ENCODE measurements at regions not wholly inside any gene's neighbourhood (a gene's known extent, or its start where the extent isn't known, plus 50 kb on each side); places are given as distances from the start of the nearest gene placed in this dataset.
"Not testable (repeated sequence)": the region's sequence is repeated elsewhere in the genome, so short reads cannot be mapped to it uniquely, and the experiment has no call there.

- Histone ChIP-seq H3K9me3 (no peaks in the 10 kb centered on the region), H3K27me3 (replicated peaks in 1 of 2; ENCODE audit: control insufficient read depth in 2 of 2, extremely low read depth in 1 of 2, insufficient read depth in 2 of 2, low read length in 1 of 2) (peaks cover 0 to 4% of the 10 kb centered on the region in 2 experiments), H3K4me3 (ENCODE audit: control insufficient read depth in 1 of 2, extremely low read depth in 1 of 2, low read length in 1 of 2) (no peak overlapping the region), H3K27ac (ENCODE audit: low read length) (no peak overlapping the region), H3K4me1 (ENCODE audit: control insufficient read depth in 1 of 2, extremely low read depth in 1 of 2, insufficient read depth in 2 of 2, low read length in 2 of 2) (no peaks in the 10 kb centered on the region), H3K36me3 (ENCODE audit: control insufficient read depth in 2 of 2, extremely low read depth in 1 of 2, insufficient read depth in 1 of 2, low read length in 1 of 2) (no peaks in the 10 kb centered on the region)
- no CpG with 5 or more reads among the region's 2 CpGs for WGBS (ENCODE audit: insufficient coverage)
- POLR2A ChIA-PET, result no interaction called here
- H3K27ac Mint-ChIP-seq, result no peak overlapping the region
- H3K4me3 Mint-ChIP-seq, result no peak overlapping the region
- DNase-seq, result no peak
- no peak for ATAC-seq (replicated peaks in 1 of 4)
- peaks cover 0 to 3% of the 10 kb centered on the region in 2 donors for H3K27me3 Mint-ChIP-seq
- H3K4me1 Mint-ChIP-seq, result no peaks in the 10 kb centered on the region
- no peaks in the 10 kb centered on the region for H3K36me3 Mint-ChIP-seq
- CTCF ChIA-PET, result no interaction called here
- H3K9me3 Mint-ChIP-seq, result peaks cover 2 to 6% (median 5%) of the 10 kb centered on the region in 3 donors
Measured at GRCh38 chr10:94112321-94112720, 118.6 kb downstream of the PLCE1 start.

DNA sequence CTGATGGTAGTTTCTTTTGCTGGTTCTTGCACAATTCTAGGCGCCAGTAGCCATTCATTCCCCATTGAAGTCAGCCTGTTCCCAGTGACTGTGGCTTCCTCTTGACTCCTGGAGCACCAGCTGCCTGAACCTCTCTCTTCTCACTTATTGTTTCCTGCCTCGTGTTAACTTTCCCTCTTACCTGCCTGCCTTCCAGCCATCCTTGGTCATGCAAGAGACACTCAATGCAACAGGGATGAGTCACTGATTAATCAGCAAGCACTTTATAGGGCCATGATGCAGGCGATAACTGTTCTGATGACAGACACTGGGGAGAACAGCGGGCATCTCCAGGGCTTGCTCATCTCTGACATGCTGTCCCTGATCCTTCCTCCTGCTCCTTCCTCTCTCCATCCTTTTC lies 122.0 kb downstream of the PLCE1 start:
- ATAC-seq (replicated peaks in 1 of 4), result no peak
- Histone ChIP-seq H3K4me1 (ENCODE audit: control insufficient read depth in 1 of 2, extremely low read depth in 1 of 2, insufficient read depth in 2 of 2, low read length in 2 of 2) (no peaks in the 10 kb centered on the region), H3K9me3 (no peaks in the 10 kb centered on the region), H3K4me3 (ENCODE audit: control insufficient read depth in 1 of 2, extremely low read depth in 1 of 2, low read length in 1 of 2) (no peak overlapping the region), H3K27me3 (replicated peaks in 1 of 2; ENCODE audit: control insufficient read depth in 2 of 2, extremely low read depth in 1 of 2, insufficient read depth in 2 of 2, low read length in 1 of 2) (no peaks in the 10 kb centered on the region), H3K36me3 (ENCODE audit: control insufficient read depth in 2 of 2, extremely low read depth in 1 of 2, insufficient read depth in 1 of 2, low read length in 1 of 2) (no peaks in the 10 kb centered on the region), H3K27ac (ENCODE audit: low read length) (no peak overlapping the region)
- H3K4me1 Mint-ChIP-seq, result no peaks in the 10 kb centered on the region
- ChIA-PET POLR2A (no interaction called here), CTCF (no interaction called here)
- peaks cover 0 to 3% of the 10 kb centered on the region in 2 donors for H3K27me3 Mint-ChIP-seq
- DNase-seq, result no peak
- no peak overlapping the region for H3K27ac Mint-ChIP-seq
- no peaks in the 10 kb centered on the region for H3K36me3 Mint-ChIP-seq
- H3K4me3 Mint-ChIP-seq, result no peak overlapping the region
- H3K9me3 Mint-ChIP-seq, result peaks cover 5 to 8% (median 6%) of the 10 kb centered on the region in 3 donors
- WGBS (ENCODE audit: insufficient coverage), result 74% methylated on average over 4 of the region's 4 CpGs

DNA sequence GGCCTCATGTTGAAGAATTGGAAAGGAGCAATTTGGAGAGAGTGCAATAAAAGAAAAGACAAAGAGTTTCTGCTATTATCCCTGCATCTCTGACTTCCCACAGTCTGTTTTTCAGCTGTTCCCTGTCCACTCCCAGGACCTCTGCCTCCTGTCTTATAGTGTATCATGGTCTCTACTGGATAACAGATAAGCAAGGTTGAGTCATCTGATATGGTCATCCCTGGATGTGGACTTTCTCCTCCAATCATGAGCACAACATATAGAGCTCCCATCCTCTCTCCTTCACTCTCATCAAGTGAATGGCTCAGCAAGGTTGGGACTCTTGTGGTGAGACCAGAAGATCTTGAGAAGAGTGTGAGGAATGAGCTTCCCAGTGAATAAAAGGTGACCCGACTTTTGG lies 123.1 kb downstream of the PLCE1 start:
- H3K4me3 Mint-ChIP-seq, result no peak overlapping the region
- no peak overlapping the region for H3K27ac Mint-ChIP-seq
- no peaks in the 10 kb centered on the region for H3K36me3 Mint-ChIP-seq
- peaks cover 5 to 8% (median 6%) of the 10 kb centered on the region in 3 donors for H3K9me3 Mint-ChIP-seq
- Histone ChIP-seq H3K27ac (ENCODE audit: low read length) (no peak overlapping the region), H3K4me3 (ENCODE audit: control insufficient read depth in 1 of 2, extremely low read depth in 1 of 2, low read length in 1 of 2) (no peak overlapping the region), H3K36me3 (ENCODE audit: control insufficient read depth in 2 of 2, extremely low read depth in 1 of 2, insufficient read depth in 1 of 2, low read length in 1 of 2) (no peaks in the 10 kb centered on the region), H3K27me3 (replicated peaks in 1 of 2; ENCODE audit: control insufficient read depth in 2 of 2, extremely low read depth in 1 of 2, insufficient read depth in 2 of 2, low read length in 1 of 2) (no peaks in the 10 kb centered on the region), H3K4me1 (ENCODE audit: control insufficient read depth in 1 of 2, extremely low read depth in 1 of 2, insufficient read depth in 2 of 2, low read length in 2 of 2) (no peaks in the 10 kb centered on the region), H3K9me3 (no peaks in the 10 kb centered on the region)
- ATAC-seq (replicated peaks in 1 of 4) (no peak), DNase-seq (no peak)
- peaks cover 0 to 1% of the 10 kb centered on the region in 2 donors for H3K27me3 Mint-ChIP-seq
- H3K4me1 Mint-ChIP-seq, result no peaks in the 10 kb centered on the region
- ChIA-PET CTCF (interaction anchor here in 1 of 2 donors (0.6 kb wide), 1 partner anchor 75 kb away, joined by 3 read pairs; no protein-coding TSS in a partner anchor), POLR2A (no interaction called here)
- 90% methylated on average over 1 of the region's 1 CpG for WGBS (ENCODE audit: insufficient coverage)

- ATAC-seq (replicated peaks in 1 of 4), result no peak
- Histone ChIP-seq H3K4me3 (ENCODE audit: control insufficient read depth in 1 of 2, extremely low read depth in 1 of 2, low read length in 1 of 2) (no peak overlapping the region), H3K9me3 (no peaks in the 10 kb centered on the region), H3K27me3 (replicated peaks in 1 of 2; ENCODE audit: control insufficient read depth in 2 of 2, extremely low read depth in 1 of 2, insufficient read depth in 2 of 2, low read length in 1 of 2) (no peaks in the 10 kb centered on the region), H3K27ac (ENCODE audit: low read length) (no peak overlapping the region), H3K36me3 (ENCODE audit: control insufficient read depth in 2 of 2, extremely low read depth in 1 of 2, insufficient read depth in 1 of 2, low read length in 1 of 2) (no peaks in the 10 kb centered on the region), H3K4me1 (ENCODE audit: control insufficient read depth in 1 of 2, extremely low read depth in 1 of 2, insufficient read depth in 2 of 2, low read length in 2 of 2) (no peaks in the 10 kb centered on the region)
- ChIA-PET POLR2A (no interaction called here), CTCF (no interaction called here)
- H3K9me3 Mint-ChIP-seq, result peaks cover 0 to 3% (median 2%) of the 10 kb centered on the region in 3 donors
- no peak overlapping the region for H3K4me3 Mint-ChIP-seq
- no peaks in the 10 kb centered on the region for H3K36me3 Mint-ChIP-seq
- no peaks in the 10 kb centered on the region for H3K4me1 Mint-ChIP-seq
- H3K27ac Mint-ChIP-seq, result no peak overlapping the region
- no peaks in the 10 kb centered on the region for H3K27me3 Mint-ChIP-seq
- no CpG with 5 or more reads among the region's 2 CpGs for WGBS (ENCODE audit: insufficient coverage)
- no peak for DNase-seq
Measured at GRCh38 chr10:94122211-94122610, 128.5 kb downstream of the PLCE1 start.

GRCh38 chr10:94123258-94123995 lies 129.7 kb downstream of the PLCE1 start:
- Mint-ChIP-seq H3K4me1 (no peaks in the 10 kb centered on the region), H3K36me3 (no peaks in the 10 kb centered on the region), H3K9me3 (peaks cover 0 to 3% (median 2%) of the 10 kb centered on the region in 3 donors), H3K27ac (no peak overlapping the region), H3K27me3 (no peaks in the 10 kb centered on the region), H3K4me3 (no peak overlapping the region)
- no peak for DNase-seq
- H3K4me3 ChIP-seq (ENCODE audit: control insufficient read depth in 1 of 2, extremely low read depth in 1 of 2, low read length in 1 of 2), result no peak overlapping the region
- H3K27ac ChIP-seq (ENCODE audit: low read length), result no peak overlapping the region
- H3K4me1 ChIP-seq (ENCODE audit: control insufficient read depth in 1 of 2, extremely low read depth in 1 of 2, insufficient read depth in 2 of 2, low read length in 2 of 2), result no peaks in the 10 kb centered on the region
- H3K9me3 ChIP-seq, result no peaks in the 10 kb centered on the region
- no peaks in the 10 kb centered on the region for H3K27me3 ChIP-seq (replicated peaks in 1 of 2; ENCODE audit: control insufficient read depth in 2 of 2, extremely low read depth in 1 of 2, insufficient read depth in 2 of 2, low read length in 1 of 2)
- 79% methylated on average over 2 of the region's 9 CpGs for WGBS (ENCODE audit: insufficient coverage)
- ChIA-PET POLR2A (no interaction called here), CTCF (no interaction called here)
- H3K36me3 ChIP-seq (ENCODE audit: control insufficient read depth in 2 of 2, extremely low read depth in 1 of 2, insufficient read depth in 1 of 2, low read length in 1 of 2), result no peaks in the 10 kb centered on the region
- no peak for ATAC-seq (replicated peaks in 1 of 4)

GRCh38 chr10:94124147-94124546 lies 130.4 kb downstream of the PLCE1 start:
- H3K27ac Mint-ChIP-seq; H3K9me3 Mint-ChIP-seq; H3K27me3 Mint-ChIP-seq; ATAC-seq (replicated peaks in 1 of 4); CTCF ChIA-PET; H3K27me3 ChIP-seq (replicated peaks in 1 of 2; ENCODE audit: control insufficient read depth in 2 of 2, extremely low read depth in 1 of 2, insufficient read depth in 2 of 2, low read length in 1 of 2); H3K9me3 ChIP-seq; H3K4me1 Mint-ChIP-seq; H3K27ac ChIP-seq (ENCODE audit: low read length); H3K36me3 ChIP-seq (ENCODE audit: control insufficient read depth in 2 of 2, extremely low read depth in 1 of 2, insufficient read depth in 1 of 2, low read length in 1 of 2); H3K4me3 ChIP-seq (ENCODE audit: control insufficient read depth in 1 of 2, extremely low read depth in 1 of 2, low read length in 1 of 2); DNase-seq; POLR2A ChIA-PET; H3K36me3 Mint-ChIP-seq; H3K4me1 ChIP-seq (ENCODE audit: control insufficient read depth in 1 of 2, extremely low read depth in 1 of 2, insufficient read depth in 2 of 2, low read length in 2 of 2); H3K4me3 Mint-ChIP-seq: not testable (repeated sequence)
- no CpG with 5 or more reads among the region's 2 CpGs for WGBS (ENCODE audit: insufficient coverage)

GRCh38 chr10:94125268-94125667 lies 131.5 kb downstream of the PLCE1 start:
- H3K4me1 Mint-ChIP-seq; ATAC-seq (replicated peaks in 1 of 4); DNase-seq; H3K9me3 Mint-ChIP-seq; H3K27ac ChIP-seq (ENCODE audit: low read length); H3K9me3 ChIP-seq; H3K4me3 Mint-ChIP-seq; H3K27me3 ChIP-seq (replicated peaks in 1 of 2; ENCODE audit: control insufficient read depth in 2 of 2, extremely low read depth in 1 of 2, insufficient read depth in 2 of 2, low read length in 1 of 2); H3K4me1 ChIP-seq (ENCODE audit: control insufficient read depth in 1 of 2, extremely low read depth in 1 of 2, insufficient read depth in 2 of 2, low read length in 2 of 2); H3K27ac Mint-ChIP-seq; H3K36me3 ChIP-seq (ENCODE audit: control insufficient read depth in 2 of 2, extremely low read depth in 1 of 2, insufficient read depth in 1 of 2, low read length in 1 of 2); H3K27me3 Mint-ChIP-seq; H3K4me3 ChIP-seq (ENCODE audit: control insufficient read depth in 1 of 2, extremely low read depth in 1 of 2, low read length in 1 of 2); H3K36me3 Mint-ChIP-seq; CTCF ChIA-PET; POLR2A ChIA-PET: not testable (repeated sequence)
- 88% methylated on average over 2 of the region's 8 CpGs for WGBS (ENCODE audit: insufficient coverage)
